DMS153 treated with DMSO at 0.1 percent for 48 hours (cell line): ENCODE measurements at regions not wholly inside any gene's neighbourhood (a gene's known extent, or its start where the extent isn't known, plus 50 kb on each side); places are given as distances from the start of the nearest gene placed in this dataset.

ENCODE experiments used
- DNase-seq: peaks from one replicate; lab custom pipeline; 2025; ENCODE audit not compliant: unreplicated experiment; lab: John Stamatoyannopoulos, UW

DNA sequence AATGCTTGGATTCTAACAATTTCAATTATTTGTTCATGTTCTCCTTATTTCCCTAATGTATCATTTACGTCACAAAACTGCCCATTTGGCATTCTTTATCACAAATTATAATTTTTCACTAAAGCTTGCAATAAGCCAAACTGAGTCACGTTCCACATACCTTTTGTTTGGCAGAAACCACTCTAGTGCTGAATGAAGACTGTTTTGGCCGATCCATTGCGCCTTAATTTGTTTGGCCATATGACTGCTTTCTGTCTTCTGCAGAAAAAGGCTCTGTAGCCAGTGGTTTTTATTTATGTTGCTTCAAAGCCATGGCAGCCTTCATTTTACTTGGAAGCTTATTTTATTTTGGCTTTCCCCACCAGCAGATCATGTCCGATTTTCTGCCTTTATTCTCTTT, 184.4 kb upstream of the HAND2 start:
- no peak for DNase-seq

GRCh38 chr4:173713026-173713425, 183.0 kb upstream of the HAND2 start:
- no peak for DNase-seq

DNA sequence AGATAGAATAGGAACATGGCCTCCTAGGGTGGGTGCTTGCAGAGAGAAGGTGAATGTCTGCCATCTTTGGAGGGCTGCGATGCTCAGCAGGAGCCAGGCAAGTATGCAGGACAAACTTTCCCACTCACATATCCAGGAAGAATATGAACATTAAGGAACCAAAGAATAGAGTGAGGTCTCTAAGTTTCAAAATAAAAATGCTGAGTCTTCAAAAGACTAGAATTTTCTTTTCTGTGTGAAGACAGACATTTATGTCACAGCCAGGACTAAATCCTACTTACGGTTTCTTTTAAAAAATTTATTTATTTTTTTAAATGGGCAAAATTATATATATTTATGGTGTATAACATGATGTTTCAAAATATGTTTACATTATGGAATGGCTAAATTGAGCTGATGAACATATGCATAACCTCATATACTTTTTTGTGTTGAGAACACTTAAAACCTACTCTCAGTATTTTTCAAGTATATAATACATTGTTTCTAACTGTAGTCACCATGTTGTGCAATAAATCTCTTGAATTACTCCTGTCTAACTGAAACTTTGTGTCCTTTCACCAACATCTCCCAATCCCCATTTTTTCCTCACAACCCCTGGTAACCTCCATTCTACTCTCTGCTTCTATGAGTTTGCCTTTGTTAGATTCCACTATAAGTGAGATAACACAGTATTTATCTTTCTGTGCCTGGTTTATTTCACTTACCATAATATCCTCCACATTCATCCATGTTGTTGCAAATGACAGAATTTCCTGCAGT, 177.8 kb upstream of the HAND2 start:
- DNase-seq, result no peak

DNA sequence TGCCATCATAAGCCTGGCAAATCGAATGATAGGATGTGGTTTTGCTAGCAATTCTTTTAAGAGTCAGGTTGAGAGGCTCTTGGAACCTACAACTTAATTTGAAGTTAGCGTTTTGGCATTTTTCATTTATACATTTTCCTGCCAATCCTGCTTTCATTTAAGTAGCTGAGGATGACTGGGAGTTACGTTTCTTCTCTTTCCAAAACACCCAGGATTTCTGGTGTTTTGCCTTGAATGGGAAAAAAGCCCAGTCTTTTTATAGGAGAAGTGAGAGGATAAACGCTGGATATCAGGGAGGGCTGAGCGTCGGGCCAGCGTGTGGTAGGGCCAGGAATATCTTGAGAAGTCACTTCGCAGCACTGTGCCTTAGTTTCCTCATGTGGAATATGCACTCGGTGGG, 174.2 kb upstream of the HAND2 start:
- DNase-seq, result no peak

GRCh38 chr4:173703021-173703420, 173.0 kb upstream of the HAND2 start:
- no peak for DNase-seq

- no peak for DNase-seq
Observed at GRCh38 chr4:173700650-173701049, 170.6 kb upstream of the HAND2 start.

GRCh38 chr4:173699841-173700475, 169.9 kb upstream of the HAND2 start:
- no peak for DNase-seq

GRCh38 chr4:173698557-173699262, 168.7 kb upstream of the HAND2 start:
- DNase-seq, result no peak

DNA sequence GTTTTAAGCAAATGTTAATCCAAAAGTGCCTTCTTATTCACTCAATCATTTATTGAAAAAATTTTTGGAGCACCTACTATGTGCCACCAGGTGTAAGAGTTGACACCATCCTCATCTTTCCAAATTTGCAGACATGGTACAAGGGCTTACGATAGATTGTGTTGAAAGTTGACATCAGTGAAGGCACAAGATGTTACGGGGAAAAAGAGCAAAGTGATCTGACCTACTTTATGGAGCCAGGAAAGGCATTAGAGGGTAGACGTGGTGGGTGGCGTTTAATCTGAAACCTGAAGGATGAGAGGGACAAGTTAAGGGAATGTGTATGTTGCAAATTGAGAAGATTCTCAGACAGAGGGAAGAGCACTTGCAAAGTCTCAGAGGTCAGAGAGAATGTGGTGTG, 167.8 kb upstream of the HAND2 start:
- no peak for DNase-seq

DNA sequence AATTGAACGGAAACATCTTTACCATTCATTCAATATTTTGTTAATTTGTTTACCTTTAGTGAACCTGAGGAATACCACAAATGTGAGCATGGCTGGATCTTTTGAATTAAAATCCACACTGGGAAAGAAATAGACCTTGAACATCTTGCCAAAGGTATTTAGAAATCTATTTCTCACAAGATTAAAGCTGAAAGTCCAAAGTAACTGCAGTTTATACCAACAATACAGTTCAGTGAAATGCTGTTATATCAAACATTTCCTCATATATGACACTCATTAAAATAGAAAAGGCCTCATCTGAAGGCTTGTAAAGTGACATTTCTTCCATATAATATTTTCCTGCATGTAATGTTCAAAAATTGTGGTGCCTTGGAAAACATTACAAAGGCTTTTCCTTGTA, 166.5 kb upstream of the HAND2 start:
- DNase-seq, result no peak

DNA sequence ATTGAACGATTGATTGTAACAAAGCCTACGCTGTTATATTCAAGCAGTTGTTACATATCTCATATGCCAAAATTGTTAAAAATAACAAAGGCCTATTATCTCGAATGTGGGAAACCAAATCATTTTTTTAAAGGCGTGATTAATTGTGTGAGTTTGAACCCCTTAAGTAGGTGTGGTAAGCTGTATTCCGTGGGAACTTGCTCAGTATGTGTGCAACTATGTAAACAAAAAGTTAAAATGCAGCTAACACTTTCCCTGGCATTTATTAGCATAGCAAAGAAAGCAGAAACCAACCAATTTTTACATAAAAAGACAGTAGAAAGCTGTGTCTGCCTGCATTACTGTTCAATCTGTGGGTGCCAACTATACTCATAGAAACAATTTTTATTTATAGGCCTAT, 166.0 kb upstream of the HAND2 start:
- DNase-seq, result no peak

- no peak for DNase-seq
Observed at GRCh38 chr4:173685831-173686210, 155.8 kb upstream of the HAND2 start.

- DNase-seq, result no peak
Observed at GRCh38 chr4:173685165-173685830, 155.3 kb upstream of the HAND2 start.

DNA sequence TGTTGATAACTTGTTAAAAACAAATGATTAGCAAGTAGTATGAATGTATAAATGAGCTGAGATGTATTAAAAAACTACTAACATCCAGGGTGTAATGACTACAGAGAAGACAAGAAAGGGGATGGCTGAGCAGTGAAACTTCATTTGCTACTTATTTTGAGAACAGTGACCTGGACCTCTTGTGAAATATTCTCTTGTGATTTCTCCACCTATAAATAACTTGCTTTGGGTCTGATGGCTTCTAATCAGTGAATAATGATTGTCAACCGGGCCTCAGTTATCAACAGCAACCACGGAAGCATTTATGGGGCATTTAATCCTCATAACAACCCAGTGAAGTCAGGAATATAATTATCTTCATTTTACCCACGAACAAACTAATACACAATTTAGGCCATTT, 154.2 kb upstream of the HAND2 start:
- no peak for DNase-seq

GRCh38 chr4:173682609-173683008, 152.6 kb upstream of the HAND2 start:
- no peak for DNase-seq

GRCh38 chr4:173680278-173680677, 150.2 kb upstream of the HAND2 start:
- DNase-seq, result no peak

DNA sequence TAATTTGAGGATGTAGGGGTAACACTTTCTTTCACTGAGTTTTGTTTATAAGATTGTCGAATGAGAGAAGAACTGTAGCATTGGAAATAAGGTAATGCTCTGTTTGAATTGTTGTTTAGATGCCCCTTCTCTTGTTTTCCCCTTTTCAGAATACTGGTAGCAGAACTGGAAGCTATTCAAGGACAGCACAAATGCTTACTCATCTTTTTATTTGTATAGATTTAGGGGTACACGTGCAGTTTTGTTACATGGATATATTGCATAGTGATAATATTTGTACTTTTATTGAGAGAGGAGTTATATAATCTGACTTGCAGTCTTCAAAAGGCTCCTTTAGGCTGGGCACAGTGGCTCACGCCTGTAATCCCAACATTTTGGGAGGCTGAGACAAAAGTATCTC, 145.4 kb upstream of the HAND2 start:
- DNase-seq, result no peak

DNA sequence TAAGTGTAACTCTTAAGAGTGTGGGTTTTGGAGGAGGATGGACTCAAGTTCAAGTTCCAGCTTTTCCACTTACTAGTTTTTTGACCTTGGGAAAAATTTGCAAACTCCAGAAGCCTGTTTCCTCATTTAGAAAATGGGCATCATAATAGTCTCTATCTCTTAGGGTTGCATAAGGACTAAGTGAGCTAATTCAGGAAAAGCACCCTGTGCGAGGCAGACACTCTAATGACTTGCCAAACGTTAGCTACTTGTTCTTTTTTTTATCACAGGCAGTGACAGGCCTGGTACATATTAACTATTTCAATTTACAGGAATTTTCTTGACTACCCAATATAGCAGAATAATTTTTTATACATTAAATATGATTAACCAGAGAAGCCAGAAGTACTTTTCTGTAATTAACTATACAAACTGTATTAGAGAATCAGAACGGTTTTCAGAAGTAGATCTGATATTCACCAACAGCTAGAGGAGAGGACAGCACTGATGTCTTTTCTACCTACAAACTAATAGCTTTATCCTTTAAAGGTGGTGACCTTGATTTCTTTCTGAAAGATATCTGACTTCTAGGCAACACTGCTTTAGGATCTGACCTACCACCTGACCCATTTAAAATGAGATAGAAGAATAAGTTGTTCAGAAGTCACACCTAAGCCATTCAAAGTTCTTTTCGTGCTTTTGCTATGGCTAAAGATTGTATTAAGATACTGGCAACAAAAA, 139.6 kb upstream of the HAND2 start:
- no peak for DNase-seq

DNA sequence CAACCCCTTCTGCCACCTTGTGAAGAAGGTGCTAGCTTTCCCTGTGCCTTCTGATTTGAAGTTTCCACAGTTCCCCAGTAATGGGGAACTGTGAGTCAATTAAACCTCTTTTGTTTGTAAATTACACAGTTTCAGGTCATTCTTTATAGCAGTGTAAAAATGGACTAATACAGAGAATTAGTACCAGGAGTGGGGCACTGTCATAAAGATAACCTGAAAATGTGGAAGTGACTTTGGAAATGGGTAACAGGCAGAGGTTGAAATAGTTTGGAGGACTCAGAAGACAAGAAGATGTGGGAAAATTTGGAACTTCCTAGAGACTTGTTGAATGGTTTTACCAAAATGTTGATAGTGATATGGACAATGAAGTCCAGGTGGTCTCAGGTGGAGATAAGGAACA, 131.0 kb upstream of the HAND2 start:
- no peak for DNase-seq

DNA sequence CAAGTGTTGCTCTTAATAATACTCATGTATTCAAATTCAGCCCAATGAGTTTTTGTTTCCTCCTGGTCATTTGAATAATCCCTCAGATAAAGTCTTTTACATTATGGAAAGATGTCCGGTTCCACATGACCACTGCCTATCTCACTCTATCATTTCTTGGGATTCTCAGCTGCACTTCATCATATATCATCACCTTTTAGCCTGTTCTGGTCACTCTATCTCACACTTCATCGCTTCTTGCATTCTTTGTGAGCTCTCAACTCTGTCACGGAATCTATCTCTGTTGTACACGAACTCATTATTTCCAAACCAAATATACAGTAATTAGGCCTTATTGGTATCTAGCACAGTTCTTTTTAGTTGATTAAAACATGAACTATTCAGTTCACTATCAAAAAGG, 126.9 kb upstream of the HAND2 start:
- DNase-seq, result no peak

GRCh38 chr4:173652283-173652931, 122.4 kb upstream of the HAND2 start:
- no peak for DNase-seq
